Omental fat pad (tissue), 3 donors: ENCODE measurements at regions not wholly inside any gene's neighbourhood (a gene's known extent, or its start where the extent isn't known, plus 50 kb on each side); places are given as distances from the start of the nearest gene placed in this dataset.

Source experiments
- ATAC-seq: fragments of 150-250 bp; one replicate; pipeline ENCODE4 v1.9.1; 2016; ENCODE audit warnings: mild to moderate bottlenecking, moderate library complexity; ENCODE audit not compliant: low FRiP score
- DNase-seq: peaks from one replicate; pipeline ENCODE4 v3.0.0-alpha.2; 2019; ENCODE audit warnings: low spot score
- CTCF ChIP-seq, 3 donors: fragments of 450-650 bp; IDR thresholded peaks; one replicate each; pipeline ENCODE4 v1.5.1; 2016 to 2017; ENCODE audit warnings: antibody characterized with exemption in 3 of 3, mild to moderate bottlenecking in 3 of 3, moderate library complexity in 2 of 3

DNA sequence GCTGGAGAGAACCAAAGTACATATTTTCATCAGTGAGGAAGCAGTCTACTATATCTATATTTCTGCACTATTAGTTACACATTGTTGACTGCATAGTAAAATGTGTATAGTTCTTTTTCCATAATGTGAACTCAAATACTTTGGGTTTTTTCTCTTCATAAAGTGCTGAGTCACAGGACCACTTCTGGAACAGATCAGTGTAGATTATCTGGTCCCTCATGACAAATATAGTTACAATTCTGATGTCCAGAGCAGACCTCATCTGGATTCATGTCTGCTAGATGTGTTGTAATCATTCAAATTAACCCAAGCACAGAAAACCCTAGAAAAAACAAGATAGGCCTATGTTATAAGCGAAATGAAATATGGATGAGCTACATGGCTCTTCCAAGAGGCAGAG is 171.4 kb downstream of the SUCLA2 start:
- no peak for TF ChIP-seq CTCF (IDR thresholded peaks at IDR 0.05)
- ATAC-seq, result no peak
- DNase-seq, result no peak

GRCh38 chr13:47826471-47826870 is 174.6 kb downstream of the SUCLA2 start:
- ATAC-seq, result no peak

GRCh38 chr13:47822036-47822435 is 179.0 kb downstream of the SUCLA2 start:
- no peak for ATAC-seq
- no peak for DNase-seq
- TF ChIP-seq CTCF (IDR thresholded peaks at IDR 0.05), result no peak

More at GRCh38 chr13:47826471-47826870, 174.6 kb downstream of the SUCLA2 start:
- no peak for DNase-seq
- no peak for TF ChIP-seq CTCF (IDR thresholded peaks at IDR 0.05)

DNA sequence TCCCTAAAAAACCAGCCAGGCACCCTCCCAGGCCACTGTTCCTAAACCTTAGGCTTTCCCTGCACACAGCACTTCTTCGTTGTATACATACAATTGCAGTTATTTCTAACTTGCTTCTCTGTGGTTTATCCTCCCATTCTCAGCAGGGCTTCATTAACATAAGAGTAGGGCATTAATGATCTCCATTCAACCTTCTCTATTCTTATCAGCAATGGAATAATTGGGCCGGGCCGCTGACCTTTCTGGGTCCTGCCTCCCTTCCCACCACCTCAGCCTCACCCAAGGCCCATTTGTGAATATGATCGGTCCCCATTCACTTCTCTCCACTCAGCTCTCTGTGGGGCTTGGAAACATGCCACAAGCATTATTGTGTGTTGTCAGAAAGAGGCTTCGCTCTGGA is 184.2 kb downstream of the SUCLA2 start:
- ATAC-seq (no peak), DNase-seq (no peak)
- TF ChIP-seq CTCF (IDR thresholded peaks at IDR 0.05), result no peak

- DNase-seq (no peak), ATAC-seq (no peak)
Observed at GRCh38 chr13:47813718-47814117, 187.4 kb downstream of the SUCLA2 start.

GRCh38 chr13:47809411-47809810 is 191.7 kb downstream of the SUCLA2 start:
- ATAC-seq (no peak), DNase-seq (no peak)
- TF ChIP-seq CTCF (IDR thresholded peaks at IDR 0.05), result no peak

More at GRCh38 chr13:47813718-47814117, 187.4 kb downstream of the SUCLA2 start:
- no peak for TF ChIP-seq CTCF (IDR thresholded peaks at IDR 0.05)

DNA sequence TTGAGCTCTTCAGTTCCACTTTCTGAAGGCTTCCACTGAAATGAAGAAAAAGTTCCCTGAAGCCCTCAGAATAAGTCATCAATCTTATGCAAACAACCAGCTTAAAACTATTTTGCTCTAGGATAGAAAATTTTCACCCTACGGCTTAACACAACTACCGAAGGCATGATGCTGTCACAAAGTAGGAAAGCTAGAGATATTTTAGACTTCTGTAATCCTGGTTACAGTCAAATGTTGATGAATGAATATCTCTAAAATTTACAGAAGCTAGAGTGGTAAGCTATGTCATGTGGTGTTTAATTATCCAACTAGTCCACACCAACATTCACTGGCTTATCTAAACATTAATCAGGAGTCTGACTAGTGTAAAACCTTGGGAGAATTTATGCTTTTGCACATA is 197.9 kb downstream of the SUCLA2 start:
- DNase-seq (no peak), ATAC-seq (no peak)
- no peak for TF ChIP-seq CTCF (IDR thresholded peaks at IDR 0.05)
